Skin epidermis (tissue), 12 donors: ENCODE measurements at regions not wholly inside any gene's neighbourhood (a gene's known extent, or its start where the extent isn't known, plus 50 kb on each side); places are given as distances from the start of the nearest gene placed in this dataset.
"Not testable (repeated sequence)": the region's sequence is repeated elsewhere in the genome, so short reads cannot be mapped to it uniquely, and the experiment has no call there.

Experiments
- H3K27ac ChIP-seq, 21 experiments: fragments of 200-600 bp; sonication (generic) in 11 of 21; one replicate each; pipeline ENCODE4 v1.5.0; 2020; ENCODE audit warnings: mild to moderate bottlenecking in 3 of 21, inconsistent platforms in 2 of 21, moderate library complexity in 2 of 21
- H3K4me3 ChIP-seq, 7 experiments: fragments of 200-600 bp; sonication (generic) in 2 of 7; one replicate each; pipeline ENCODE4 v1.5.0; 2020; ENCODE audit warnings: inconsistent platforms in 2 of 7, mild to moderate bottlenecking in 2 of 7, moderate library complexity in 1 of 7

DNA sequence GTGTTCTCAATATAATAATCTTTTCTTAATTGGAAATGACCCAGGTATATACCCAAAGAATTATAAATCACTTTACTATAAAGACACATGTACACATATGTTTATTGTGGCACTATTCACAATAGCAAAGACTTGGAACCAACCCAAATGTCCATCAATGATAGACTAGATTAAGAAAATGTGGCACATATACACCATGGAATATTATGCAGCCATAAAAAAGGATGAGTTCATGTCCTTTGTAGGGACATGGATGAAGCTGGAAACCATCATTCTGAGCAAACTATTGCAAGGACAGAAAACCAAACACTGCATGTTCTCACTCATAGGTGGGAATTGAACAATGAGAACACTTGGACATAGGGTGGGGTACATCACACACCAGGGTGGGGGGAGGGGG is 56.8 kb downstream of the SCGB2B2 start:
- not testable (repeated sequence) for H3K27ac ChIP-seq, H3K4me3 ChIP-seq

GRCh38 chr19:34618410-34618809 is 58.5 kb downstream of the SCGB2B2 start:
- H3K27ac ChIP-seq = no peak overlapping the region
- H3K4me3 ChIP-seq = no peak overlapping the region

DNA sequence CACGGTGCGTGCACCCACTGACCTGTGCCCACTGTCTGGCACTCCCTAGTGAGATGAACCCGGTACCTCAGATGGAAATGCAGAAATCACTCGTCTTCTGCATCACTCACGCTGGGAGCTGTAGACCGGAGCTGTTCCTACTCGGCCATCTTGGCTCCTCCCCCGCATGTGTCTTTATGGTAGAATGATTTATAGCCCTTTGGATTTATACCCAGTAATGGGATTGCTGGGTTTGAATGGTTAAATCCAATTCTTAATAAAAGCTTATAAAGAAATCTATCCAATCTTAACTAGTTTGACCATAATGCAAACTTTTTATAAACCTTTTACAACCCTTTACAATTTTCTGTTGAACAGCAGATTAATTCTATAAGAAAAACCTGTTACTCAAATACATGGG is 59.0 kb downstream of the SCGB2B2 start:
- not testable (repeated sequence) for H3K27ac ChIP-seq, H3K4me3 ChIP-seq

DNA sequence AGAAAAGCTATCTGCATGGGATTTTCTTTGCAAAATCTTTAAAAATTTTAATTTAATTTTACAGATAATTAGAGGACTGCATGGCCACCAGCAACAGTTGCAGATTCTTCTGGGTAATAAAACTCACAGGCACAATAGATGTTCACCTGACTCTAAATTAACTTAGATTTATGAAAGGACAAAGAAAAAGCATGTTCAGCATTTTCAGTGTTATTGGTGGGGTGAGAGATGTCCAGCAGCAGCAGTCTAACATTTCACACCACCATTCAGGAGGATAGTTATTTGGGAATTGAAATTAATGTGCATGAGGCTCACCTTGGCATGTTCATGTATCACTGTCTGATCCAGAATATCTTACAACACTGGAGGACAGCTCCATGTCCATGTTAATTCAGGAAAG is 74.0 kb downstream of the SCGB2B2 start:
- H3K4me3 ChIP-seq = no peak overlapping the region
- H3K27ac ChIP-seq = no peak overlapping the region

- Histone ChIP-seq H3K4me3 (no peak overlapping the region), H3K27ac (no peak overlapping the region)
These were observed 75.9 kb downstream of the SCGB2B2 start for GRCh38 chr19:34601071-34601470.

- Histone ChIP-seq H3K4me3 (no peak overlapping the region), H3K27ac (no peak overlapping the region)
These were observed 76.6 kb downstream of the SCGB2B2 start for GRCh38 chr19:34600366-34600765.

- H3K27ac ChIP-seq = no peak overlapping the region
- H3K4me3 ChIP-seq = no peak overlapping the region
These were observed 78.5 kb downstream of the SCGB2B2 start for GRCh38 chr19:34598217-34599155.

- H3K4me3 ChIP-seq = no peak overlapping the region
- no peak overlapping the region for H3K27ac ChIP-seq
These were observed 79.4 kb downstream of the SCGB2B2 start for GRCh38 chr19:34597596-34597995.

DNA sequence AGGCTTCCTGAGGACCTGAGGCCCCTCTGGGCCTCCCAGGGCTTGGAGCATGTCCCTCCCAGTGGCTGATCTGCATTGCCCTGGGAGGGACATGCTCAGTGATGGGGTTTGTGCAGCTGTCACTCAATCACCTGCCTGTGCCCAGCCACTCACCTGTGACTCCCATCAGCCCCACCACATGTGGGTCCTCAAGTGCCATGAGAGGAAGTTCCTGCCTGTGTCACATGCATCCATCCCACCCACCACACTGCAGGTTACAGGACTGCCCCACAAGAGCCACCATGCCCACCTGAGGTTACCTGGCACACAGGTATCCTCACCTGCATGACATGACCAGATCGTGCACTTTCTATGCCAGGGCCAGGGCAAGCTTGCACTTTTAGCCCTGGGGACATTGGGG is 80.0 kb downstream of the SCGB2B2 start:
- no peak overlapping the region for H3K27ac ChIP-seq
- H3K4me3 ChIP-seq = no peak overlapping the region

GRCh38 chr19:34596115-34596514 is 80.8 kb downstream of the SCGB2B2 start:
- H3K27ac ChIP-seq = no peak overlapping the region
- H3K4me3 ChIP-seq = no peak overlapping the region

DNA sequence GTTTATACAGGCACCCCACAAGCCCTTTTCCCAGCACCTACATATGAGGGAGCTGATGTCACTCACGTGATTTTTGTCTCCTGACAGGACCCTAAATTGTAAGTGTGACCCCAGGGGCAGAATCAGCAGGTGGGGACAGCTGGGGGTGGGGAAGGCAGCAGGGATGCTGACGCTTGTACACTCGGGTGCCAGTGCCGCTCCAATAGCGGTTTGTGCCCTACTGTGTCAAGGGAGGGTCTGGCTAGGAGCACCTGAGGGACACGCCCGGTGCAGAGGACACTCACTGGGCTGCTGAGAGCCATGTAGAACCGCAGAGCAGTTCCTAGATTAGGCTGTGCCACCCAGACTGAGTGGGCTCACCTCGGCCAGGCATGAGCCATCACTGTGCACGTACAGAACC is 81.3 kb downstream of the SCGB2B2 start:
- H3K27ac ChIP-seq = peak overlapping the region in 1 of 21 experiments; percentile 11
- H3K4me3 ChIP-seq = no peak overlapping the region

GRCh38 chr19:34590228-34590627 is 86.7 kb downstream of the SCGB2B2 start:
- Histone ChIP-seq H3K4me3 (no peak overlapping the region), H3K27ac (no peak overlapping the region)

DNA sequence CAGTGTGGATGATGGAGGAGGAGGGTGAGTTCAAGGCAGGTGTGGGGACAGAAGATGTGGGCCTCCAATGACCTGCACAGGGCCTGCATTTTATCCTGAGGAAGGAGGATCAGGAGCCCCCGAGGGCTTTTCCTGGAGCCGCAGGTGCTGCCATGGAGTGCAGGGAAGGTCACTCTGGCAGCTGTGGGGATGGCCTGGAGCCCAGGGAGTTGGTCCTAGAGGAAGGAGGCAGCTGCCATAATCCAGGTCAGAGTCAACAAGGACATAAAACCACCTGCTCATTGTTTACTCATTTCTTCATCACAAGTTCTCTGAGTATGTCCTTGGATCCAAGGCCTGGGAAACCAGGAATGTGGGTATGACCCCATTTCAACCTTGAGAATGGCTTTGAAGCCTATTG is 87.2 kb downstream of the SCGB2B2 start:
- H3K4me3 ChIP-seq = no peak overlapping the region
- H3K27ac ChIP-seq = no peak overlapping the region

DNA sequence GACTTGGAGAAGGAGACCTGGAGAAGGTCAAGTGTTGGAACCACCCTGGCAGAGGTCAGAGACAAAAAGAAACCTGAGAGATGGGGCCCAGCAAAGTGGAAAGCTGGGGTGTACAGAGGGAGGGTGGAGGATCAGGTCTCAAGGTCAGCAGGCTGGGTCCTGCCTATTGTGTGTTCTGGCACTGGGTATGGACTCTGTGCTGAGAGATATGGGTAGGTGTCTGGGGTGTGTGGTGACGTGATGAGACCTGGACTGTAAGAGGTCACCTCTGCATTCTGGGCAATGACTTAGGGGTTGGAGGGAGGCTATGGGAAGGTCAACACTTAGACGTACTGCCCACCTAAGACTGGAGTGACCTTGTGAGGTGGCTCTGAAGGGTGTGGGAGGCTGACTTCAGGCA is 88.1 kb downstream of the SCGB2B2 start:
- Histone ChIP-seq H3K27ac (no peak overlapping the region), H3K4me3 (no peak overlapping the region)

GRCh38 chr19:34588249-34588648 is 88.7 kb downstream of the SCGB2B2 start:
- H3K27ac ChIP-seq = no peak overlapping the region
- no peak overlapping the region for H3K4me3 ChIP-seq

DNA sequence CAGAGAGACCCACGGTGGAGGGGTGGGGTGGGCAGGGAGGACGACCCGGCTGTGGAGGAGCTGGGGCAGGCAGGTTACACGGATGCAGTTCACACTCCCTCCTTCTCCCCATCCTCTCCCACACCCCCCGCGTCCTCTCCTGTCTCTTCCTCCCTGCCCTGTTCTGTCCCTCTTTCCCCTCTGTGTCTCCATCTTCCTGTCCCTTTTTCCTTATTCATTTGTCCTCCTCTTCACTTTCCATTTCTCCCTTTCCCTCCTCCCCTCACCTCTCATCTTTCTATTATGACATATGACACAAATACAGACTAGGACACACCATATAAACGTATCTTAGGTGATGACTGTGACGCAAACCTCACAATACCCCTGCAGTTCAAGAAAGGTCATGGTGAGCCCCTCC is 96.6 kb downstream of the SCGB2B2 start:
- Histone ChIP-seq H3K4me3 (no peak overlapping the region), H3K27ac (no peak overlapping the region)

DNA sequence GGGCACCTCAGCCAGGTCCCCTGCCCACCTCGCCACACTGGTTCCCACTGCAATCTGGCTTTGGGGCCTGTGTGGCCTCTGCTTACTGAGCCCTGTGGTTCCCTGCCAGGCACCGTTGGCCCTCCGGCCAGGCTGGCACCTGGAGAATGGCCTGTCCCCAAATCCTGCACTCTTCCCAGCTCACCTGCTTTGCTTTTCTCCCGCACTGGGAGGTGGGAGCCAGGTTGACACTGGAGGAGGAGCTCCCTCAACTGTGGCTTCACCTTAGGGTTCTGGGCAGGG is 97.0 kb downstream of the SCGB2B2 start:
- Histone ChIP-seq H3K4me3 (no peak overlapping the region), H3K27ac (no peak overlapping the region)

DNA sequence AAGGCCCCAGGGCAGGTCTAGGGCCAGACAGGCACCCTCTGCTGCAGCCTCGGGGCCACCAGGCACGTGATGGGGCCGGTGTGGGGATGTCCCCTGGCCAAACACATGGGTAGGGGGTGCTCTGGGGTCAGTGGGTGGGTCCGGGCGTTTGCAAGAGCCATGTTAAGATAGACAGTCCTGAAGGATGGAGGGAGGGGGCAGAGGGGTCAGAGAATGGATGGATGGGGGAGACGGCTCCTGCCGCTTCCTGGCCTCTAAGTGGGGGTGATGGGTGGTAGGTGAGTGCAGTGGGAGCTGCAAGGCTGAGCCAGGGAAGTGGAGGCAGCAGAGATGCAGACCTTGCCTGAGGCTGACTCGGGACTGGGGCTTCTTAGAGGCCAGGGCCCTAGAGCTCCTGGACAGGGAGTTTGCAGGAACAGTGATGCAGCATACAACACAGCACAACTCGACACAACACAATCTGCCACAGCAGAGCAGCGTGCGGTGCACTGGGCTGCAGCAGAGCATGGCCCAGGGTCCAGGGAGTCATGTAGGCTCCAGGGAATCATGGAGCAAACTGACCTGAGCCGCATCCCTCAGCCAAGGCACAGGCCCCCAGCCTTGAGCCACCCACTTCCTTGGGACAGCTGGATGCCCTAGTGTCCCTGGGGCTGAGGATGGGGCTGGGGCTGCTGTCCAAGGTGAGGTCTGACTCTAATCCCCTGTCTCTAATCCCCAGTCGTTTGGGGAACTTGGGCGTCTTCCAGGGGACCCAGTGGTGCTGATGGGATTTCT is 97.5 kb downstream of the SCGB2B2 start:
- Histone ChIP-seq H3K4me3 (no peak overlapping the region), H3K27ac (no peak overlapping the region)

GRCh38 chr19:34578751-34579150 is 97.2 kb downstream of the WTIP start:
- H3K27ac ChIP-seq = no peak overlapping the region
- H3K4me3 ChIP-seq = no peak overlapping the region

- Histone ChIP-seq H3K27ac (no peak overlapping the region), H3K4me3 (no peak overlapping the region)
These were observed 96.6 kb downstream of the WTIP start for GRCh38 chr19:34578173-34578572.

DNA sequence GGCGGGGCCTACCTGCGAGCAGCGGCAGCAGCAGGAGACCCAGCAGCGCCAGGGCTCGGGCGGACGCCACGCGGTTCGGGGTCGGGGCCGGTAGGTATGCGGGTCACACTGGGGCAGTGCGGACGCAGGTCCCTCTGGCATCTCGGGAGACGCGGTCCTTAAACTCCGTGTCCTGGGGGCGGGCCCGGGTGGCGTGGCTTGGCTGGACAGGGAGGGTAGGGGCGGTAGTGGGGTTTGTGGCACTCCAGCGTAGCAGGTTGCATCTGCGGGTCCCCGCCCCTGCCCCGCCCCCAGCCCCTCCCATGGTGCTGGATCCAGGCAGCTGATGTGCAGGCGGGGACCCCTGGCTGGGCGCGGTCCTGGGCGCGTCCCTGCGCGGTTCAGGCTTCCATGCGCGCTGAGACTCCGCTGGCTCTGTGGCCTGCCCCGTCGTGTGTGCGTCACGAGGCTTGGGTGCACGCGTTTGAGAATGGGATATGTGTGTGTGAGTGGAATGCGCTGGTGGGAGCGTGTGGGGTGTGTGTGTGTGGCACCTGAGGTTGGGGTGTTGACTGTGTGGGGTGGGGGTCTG is 96.1 kb downstream of the WTIP start:
- Histone ChIP-seq H3K27ac (no peak overlapping the region), H3K4me3 (no peak overlapping the region)
